LNCAP (cell line): ENCODE measurements at regions not wholly inside any gene's neighbourhood (a gene's known extent, or its start where the extent isn't known, plus 50 kb on each side); places are given as distances from the start of the nearest gene placed in this dataset.

ENCODE experiments used
- TF ChIP-seq, protein P1 (sequence below): fragments of 450-650 bp; IDR thresholded peaks from 2 replicates; pipeline ENCODE4 v1.5.1; 2017; ENCODE audit warnings: mild to moderate bottlenecking

DNA sequence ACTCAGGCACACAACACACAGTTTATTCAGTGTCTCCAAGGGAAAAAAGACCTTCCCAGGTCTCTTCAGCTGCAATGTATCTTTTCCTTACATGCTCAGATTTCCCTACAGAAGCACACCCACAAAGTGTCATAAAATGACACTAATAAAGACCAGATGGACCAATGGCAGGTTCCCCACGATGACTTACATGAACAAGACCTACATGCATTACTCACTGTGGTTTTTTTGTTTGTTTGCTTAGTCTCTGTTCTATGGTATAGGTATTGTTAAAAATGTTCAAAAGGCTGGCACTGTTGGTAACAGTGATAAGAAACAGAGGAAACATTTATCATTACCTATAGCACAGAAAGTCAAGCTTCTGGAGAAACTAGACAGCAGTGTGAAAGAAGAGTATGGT is 318.2 kb upstream of the TMCO5A start:
- TF ChIP-seq, protein P1, sequence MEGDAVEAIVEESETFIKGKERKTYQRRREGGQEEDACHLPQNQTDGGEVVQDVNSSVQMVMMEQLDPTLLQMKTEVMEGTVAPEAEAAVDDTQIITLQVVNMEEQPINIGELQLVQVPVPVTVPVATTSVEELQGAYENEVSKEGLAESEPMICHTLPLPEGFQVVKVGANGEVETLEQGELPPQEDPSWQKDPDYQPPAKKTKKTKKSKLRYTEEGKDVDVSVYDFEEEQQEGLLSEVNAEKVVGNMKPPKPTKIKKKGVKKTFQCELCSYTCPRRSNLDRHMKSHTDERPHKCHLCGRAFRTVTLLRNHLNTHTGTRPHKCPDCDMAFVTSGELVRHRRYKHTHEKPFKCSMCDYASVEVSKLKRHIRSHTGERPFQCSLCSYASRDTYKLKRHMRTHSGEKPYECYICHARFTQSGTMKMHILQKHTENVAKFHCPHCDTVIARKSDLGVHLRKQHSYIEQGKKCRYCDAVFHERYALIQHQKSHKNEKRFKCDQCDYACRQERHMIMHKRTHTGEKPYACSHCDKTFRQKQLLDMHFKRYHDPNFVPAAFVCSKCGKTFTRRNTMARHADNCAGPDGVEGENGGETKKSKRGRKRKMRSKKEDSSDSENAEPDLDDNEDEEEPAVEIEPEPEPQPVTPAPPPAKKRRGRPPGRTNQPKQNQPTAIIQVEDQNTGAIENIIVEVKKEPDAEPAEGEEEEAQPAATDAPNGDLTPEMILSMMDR = no peak

DNA sequence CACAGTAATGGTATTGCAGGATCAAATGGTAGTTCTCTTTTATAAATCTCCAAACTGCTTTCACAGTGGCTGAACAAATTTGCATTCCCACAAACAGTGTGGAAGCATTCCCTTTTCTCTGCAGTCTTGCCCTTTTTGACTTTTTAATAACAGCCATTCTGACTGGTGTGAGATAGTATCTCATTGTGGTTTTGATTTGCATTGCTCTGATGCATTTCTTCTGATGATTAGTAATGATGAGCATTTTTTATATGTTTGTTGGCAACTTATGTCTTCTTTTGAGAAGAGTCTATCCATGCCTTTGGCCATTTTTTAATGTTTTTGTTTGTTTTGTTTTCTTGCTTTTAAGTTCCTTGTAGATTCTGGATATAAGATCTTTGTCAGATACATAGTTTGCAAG is 316.1 kb upstream of the TMCO5A start:
- TF ChIP-seq, protein P1 = no peak

DNA sequence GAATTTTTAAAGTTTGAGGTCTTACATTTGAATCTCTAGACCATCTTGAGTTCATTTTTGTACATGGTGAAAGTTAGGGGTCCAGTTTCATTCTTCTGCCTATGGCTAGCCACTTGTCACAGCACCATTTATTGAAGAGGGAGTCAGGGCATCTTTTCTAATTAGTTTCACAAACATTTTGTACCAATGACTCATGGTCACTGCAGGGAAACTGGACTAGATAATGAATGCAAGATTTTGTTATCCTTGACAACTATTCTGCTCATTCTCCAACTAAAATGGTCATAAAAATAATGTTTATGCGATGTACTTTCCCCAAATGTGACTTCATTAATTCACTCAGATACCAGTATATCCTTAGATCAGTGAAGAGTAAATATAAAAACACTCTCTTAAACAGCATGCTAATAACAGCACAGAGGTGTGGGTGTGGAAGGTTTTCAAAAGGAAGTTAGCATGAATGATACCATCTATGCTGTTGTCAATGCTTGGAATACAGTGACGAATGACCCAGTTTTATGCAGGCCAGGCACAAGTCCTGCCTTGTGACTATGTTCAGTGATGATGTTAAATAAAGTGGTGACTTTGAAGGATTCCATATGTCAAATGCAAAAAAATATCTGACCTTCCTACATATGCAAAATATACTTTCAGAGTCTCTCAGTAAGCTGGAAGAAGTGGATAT is 314.9 kb upstream of the TMCO5A start:
- TF ChIP-seq, protein P1 = no peak

DNA sequence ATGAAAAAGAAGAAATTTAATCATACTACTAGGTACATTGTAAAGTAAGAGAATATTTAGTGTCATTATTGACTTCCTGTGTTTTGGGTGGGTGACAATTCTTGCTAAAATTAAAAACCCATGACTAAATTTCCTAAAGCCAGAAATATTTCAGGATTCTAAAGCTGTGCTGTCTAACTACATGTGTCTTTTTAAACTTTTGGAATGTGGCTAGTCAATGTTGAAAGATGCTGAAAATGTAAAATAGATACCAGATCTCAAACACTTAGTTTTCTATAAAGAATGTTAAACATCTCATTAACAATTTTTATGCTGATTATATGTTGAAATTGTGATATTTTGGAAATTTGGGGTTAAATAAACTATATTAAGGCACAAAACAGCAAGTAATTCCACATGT is 308.9 kb upstream of the TMCO5A start:
- TF ChIP-seq, protein P1 = no peak

DNA sequence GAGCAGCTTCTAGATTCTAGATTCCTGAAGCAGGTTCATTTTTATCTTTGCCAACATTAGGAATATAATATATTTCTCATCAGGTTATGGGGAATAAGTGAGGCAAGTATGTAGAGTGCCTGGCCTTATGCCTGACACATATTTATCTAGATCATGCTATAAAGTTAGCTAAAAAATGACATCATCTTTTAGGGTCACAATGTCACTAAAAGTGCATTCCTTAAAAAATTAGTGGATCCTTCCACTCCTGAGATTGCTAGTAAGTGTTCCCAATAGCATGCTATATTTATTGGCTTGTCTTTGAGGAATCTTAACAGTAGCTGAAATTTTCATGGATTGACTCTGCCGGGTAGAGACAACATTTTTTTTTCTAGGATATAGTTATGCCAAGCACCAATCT is 305.9 kb upstream of the TMCO5A start:
- TF ChIP-seq, protein P1 = no peak

DNA sequence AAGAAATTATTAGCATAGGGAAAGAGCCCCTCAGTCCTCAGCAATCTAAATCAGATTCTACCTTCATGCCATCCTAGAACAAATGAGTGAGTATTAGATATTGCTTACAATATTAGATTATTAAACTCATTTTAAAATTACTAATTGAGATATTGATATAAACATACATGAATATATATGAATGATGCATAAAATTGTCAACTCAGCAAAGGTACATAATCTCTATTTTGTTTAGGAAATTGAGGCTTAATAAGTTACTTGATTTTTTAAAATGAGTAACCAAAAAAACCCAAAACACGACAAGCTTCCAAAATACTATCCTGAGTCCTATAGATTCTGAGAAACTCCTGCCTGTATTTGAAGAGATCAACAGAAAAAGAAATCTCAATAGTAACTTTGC is 297.7 kb upstream of the TMCO5A start:
- TF ChIP-seq, protein P1 = no peak

DNA sequence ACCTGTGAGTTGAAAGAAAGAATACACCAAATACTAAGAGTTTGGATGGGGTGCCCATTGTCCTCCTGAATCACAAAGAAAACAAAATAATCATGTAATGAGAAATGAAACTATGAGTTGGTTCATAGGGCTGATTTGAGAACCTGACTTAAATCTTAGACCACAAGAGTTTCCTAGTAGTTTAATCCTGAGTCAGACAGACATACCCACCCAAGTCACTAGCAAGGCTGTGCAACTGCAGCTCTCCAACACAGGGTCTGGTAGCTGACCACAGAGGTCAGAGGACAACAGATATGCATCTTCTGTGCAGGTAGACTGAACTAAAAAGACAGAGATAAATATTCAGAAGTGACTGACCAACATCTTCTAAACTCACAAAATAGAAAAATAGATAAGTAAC is 296.3 kb upstream of the TMCO5A start:
- TF ChIP-seq, protein P1 = no peak

DNA sequence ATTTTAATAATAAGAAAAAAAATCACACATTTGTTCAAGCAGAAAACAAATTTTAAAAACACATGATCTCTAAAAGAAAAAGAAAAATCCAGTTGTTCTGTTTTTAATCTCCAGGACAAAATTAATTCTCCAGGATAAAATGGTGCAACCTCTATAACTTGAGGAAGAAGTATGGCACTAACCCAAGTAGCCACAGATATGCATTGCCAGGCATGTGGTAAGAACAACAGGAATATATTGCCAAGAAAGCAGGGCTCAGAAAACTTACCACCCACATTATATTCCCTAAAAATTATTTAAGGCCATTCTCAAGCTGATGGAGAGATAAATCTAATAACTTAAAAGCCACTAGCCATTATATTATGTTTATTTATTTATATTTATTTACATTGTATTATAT is 295.7 kb upstream of the TMCO5A start:
- TF ChIP-seq, protein P1 = no peak
